Endodermal cell (in vitro differentiated cells): ENCODE measurements at regions not wholly inside any gene's neighbourhood (a gene's known extent, or its start where the extent isn't known, plus 50 kb on each side); places are given as distances from the start of the nearest gene placed in this dataset.

Experiments used
- DNase-seq: peaks from one replicate; pipeline ENCODE4 v3.0.0-alpha.2; 2017
- H3K27ac ChIP-seq: 2 replicates; pipeline ENCODE4 v1.5.1; 2013; ENCODE audit warnings: mild to moderate bottlenecking, low read depth, low read length, moderate library complexity
- H3K27me3 ChIP-seq: 2 replicates; pipeline ENCODE4 v1.6.1; 2013; ENCODE audit warnings: mild to moderate bottlenecking, low read length, moderate library complexity; ENCODE audit not compliant: insufficient read depth, control insufficient read depth, poor library complexity, severe bottlenecking
- H3K36me3 ChIP-seq: 2 replicates; pipeline ENCODE4 v1.7.0; 2013; ENCODE audit warnings: mild to moderate bottlenecking, low read length, moderate library complexity; ENCODE audit not compliant: control insufficient read depth, insufficient read depth
- H3K4me1 ChIP-seq: one replicate; pipeline ENCODE4 v1.7.0; 2013; ENCODE audit warnings: low read length; ENCODE audit not compliant: control insufficient read depth, insufficient read depth
- H3K4me3 ChIP-seq: 2 replicates; pipeline ENCODE4 v1.5.1; 2013; ENCODE audit warnings: mild to moderate bottlenecking, low read length, moderate library complexity
- H3K9ac ChIP-seq: 2 replicates; pipeline ENCODE4 v1.6.1; 2013; ENCODE audit warnings: mild to moderate bottlenecking, low read length, moderate library complexity; ENCODE audit not compliant: poor library complexity, severe bottlenecking; ENCODE audit errors: extremely low read depth
- H3K9me3 ChIP-seq: 2 replicates; pipeline ENCODE4 v1.6.1; 2013; ENCODE audit warnings: mild to moderate bottlenecking, low read length, moderate library complexity; ENCODE audit not compliant: control insufficient read depth
- H3K27ac Mint-ChIP-seq: 2 replicates; pipeline ENCODE4 v1.8.0; 2020; ENCODE audit warnings: mixed read lengths
- H3K27me3 Mint-ChIP-seq: 2 replicates; pipeline ENCODE4 v1.8.0; 2021; ENCODE audit warnings: mild to moderate bottlenecking, mixed read lengths; ENCODE audit not compliant: insufficient read depth
- H3K36me3 Mint-ChIP-seq: 2 replicates; pipeline ENCODE4 v1.8.0; 2020; ENCODE audit warnings: low read depth, mixed read lengths
- H3K4me1 Mint-ChIP-seq: 2 replicates; pipeline ENCODE4 v1.8.0; 2020; ENCODE audit warnings: mixed read lengths
- H3K4me3 Mint-ChIP-seq: 2 replicates; pipeline ENCODE4 v1.8.0; 2020; ENCODE audit warnings: mild to moderate bottlenecking, moderate library complexity, mixed read lengths
- H3K9me3 Mint-ChIP-seq: 2 replicates; pipeline ENCODE4 v1.8.0; 2020; ENCODE audit warnings: mild to moderate bottlenecking, mixed read lengths
- CTCF ChIP-seq: fragments of 200-600 bp; sonication (generic); conservative IDR thresholded peaks from 2 replicates; pipeline ENCODE4 v1.5.0; 2021; ENCODE audit warnings: antibody characterized with exemption, mild to moderate bottlenecking
- WGBS, 2 experiments: methylation state at CpG; one replicate each; pipeline versions ENCODE4 v1.1.5 to v1.1.7; 2013; ENCODE audit warnings: missing lambda C conversion rate in 2 of 2, mixed read lengths in 1 of 2; ENCODE audit not compliant: insufficient coverage in 1 of 2, insufficient read length in 1 of 2; 5-methylcytosine and 5-hydroxymethylcytosine counted together

- H3K4me1 ChIP-seq, result no peaks in the 10 kb centered on the region
- no peaks in the 10 kb centered on the region for H3K9me3 Mint-ChIP-seq
- H3K27ac ChIP-seq, result no peak overlapping the region
- no peaks in the 10 kb centered on the region for H3K36me3 Mint-ChIP-seq
- H3K9ac ChIP-seq, result no peak overlapping the region
- H3K27me3 Mint-ChIP-seq, result peaks cover 5% of the 10 kb centered on the region
- no peak overlapping the region for H3K4me3 Mint-ChIP-seq
- peaks cover 17% of the 10 kb centered on the region for H3K4me1 Mint-ChIP-seq
- no peak overlapping the region for H3K27ac Mint-ChIP-seq
- H3K4me3 ChIP-seq, result no peak overlapping the region
- no peaks in the 10 kb centered on the region for H3K9me3 ChIP-seq
- no peaks in the 10 kb centered on the region for H3K27me3 ChIP-seq
- 91 to 100% methylated on average over 4 to 6 of the region's 6 CpGs for WGBS, 2 experiments
- no peak for DNase-seq
- no peak for TF ChIP-seq CTCF
- H3K36me3 ChIP-seq, result no peaks in the 10 kb centered on the region
These were observed 213.3 kb downstream of the MN1 start for GRCh38 chr22:27588268-27588667.

- Histone ChIP-seq H3K9me3 (no peaks in the 10 kb centered on the region), H3K36me3 (no peaks in the 10 kb centered on the region), H3K27ac (no peak overlapping the region), H3K4me3 (no peak overlapping the region), H3K4me1 (no peaks in the 10 kb centered on the region), H3K9ac (no peak overlapping the region), H3K27me3 (no peaks in the 10 kb centered on the region)
- Mint-ChIP-seq H3K36me3 (no peaks in the 10 kb centered on the region), H3K4me3 (no peak overlapping the region), H3K9me3 (no peaks in the 10 kb centered on the region), H3K27ac (no peak overlapping the region), H3K27me3 (peaks cover 5% of the 10 kb centered on the region), H3K4me1 (peaks cover 17% of the 10 kb centered on the region)
- no peak for DNase-seq
- no peak for TF ChIP-seq CTCF
- 95 to 100% methylated on average over 1 to 2 of the region's 2 CpGs for WGBS, 2 experiments
These were observed 212.6 kb downstream of the MN1 start for GRCh38 chr22:27588915-27589314.

- TF ChIP-seq CTCF, result no peak
- peaks cover 4% of the 10 kb centered on the region for H3K4me1 Mint-ChIP-seq
- Histone ChIP-seq H3K9ac (no peak overlapping the region), H3K27me3 (no peaks in the 10 kb centered on the region), H3K9me3 (no peaks in the 10 kb centered on the region), H3K4me1 (no peaks in the 10 kb centered on the region), H3K27ac (no peak overlapping the region), H3K4me3 (no peak overlapping the region), H3K36me3 (no peaks in the 10 kb centered on the region)
- DNase-seq, result no peak
- 90 to 91% methylated on average over 3 to 6 of the region's 6 CpGs for WGBS, 2 experiments
- H3K4me3 Mint-ChIP-seq, result no peak overlapping the region
- H3K36me3 Mint-ChIP-seq, result no peaks in the 10 kb centered on the region
- no peaks in the 10 kb centered on the region for H3K9me3 Mint-ChIP-seq
- no peak overlapping the region for H3K27ac Mint-ChIP-seq
- peaks cover 5% of the 10 kb centered on the region for H3K27me3 Mint-ChIP-seq
These were observed 210.5 kb downstream of the MN1 start for GRCh38 chr22:27591060-27591459.
